HUES48 (cell line): ENCODE measurements at regions not wholly inside any gene's neighbourhood (a gene's known extent, or its start where the extent isn't known, plus 50 kb on each side); places are given as distances from the start of the nearest gene placed in this dataset.
"Not testable (repeated sequence)": the region's sequence is repeated elsewhere in the genome, so short reads cannot be mapped to it uniquely, and the experiment has no call there.

Experiments
- H3K27ac ChIP-seq: one replicate; pipeline ENCODE4 v1.7.0; 2013; ENCODE audit warnings: low read depth, low read length, inconsistent platforms
- H3K27me3 ChIP-seq: 2 replicates; pipeline ENCODE4 v1.6.1; 2013; ENCODE audit warnings: mild to moderate bottlenecking, low read length; ENCODE audit not compliant: control insufficient read depth, insufficient read depth
- H3K36me3 ChIP-seq: 2 replicates; pipeline ENCODE4 v1.6.1; 2013; ENCODE audit warnings: low read length; ENCODE audit not compliant: control insufficient read depth, insufficient read depth
- H3K4me1 ChIP-seq: 2 replicates; pipeline ENCODE4 v1.6.1; 2013; ENCODE audit warnings: mild to moderate bottlenecking, low read length; ENCODE audit not compliant: control insufficient read depth, insufficient read depth
- H3K4me3 ChIP-seq: 2 replicates; pipeline ENCODE4 v1.5.1; 2013; ENCODE audit warnings: mild to moderate bottlenecking, low read depth, low read length
- H3K9ac ChIP-seq: 2 replicates; pipeline ENCODE4 v1.6.1; 2013; ENCODE audit warnings: mild to moderate bottlenecking, low read depth, low read length, moderate library complexity
- H3K9me3 ChIP-seq: 2 replicates; pipeline ENCODE4 v1.6.1; 2013; ENCODE audit warnings: low read length; ENCODE audit not compliant: control insufficient read depth, insufficient read depth

DNA sequence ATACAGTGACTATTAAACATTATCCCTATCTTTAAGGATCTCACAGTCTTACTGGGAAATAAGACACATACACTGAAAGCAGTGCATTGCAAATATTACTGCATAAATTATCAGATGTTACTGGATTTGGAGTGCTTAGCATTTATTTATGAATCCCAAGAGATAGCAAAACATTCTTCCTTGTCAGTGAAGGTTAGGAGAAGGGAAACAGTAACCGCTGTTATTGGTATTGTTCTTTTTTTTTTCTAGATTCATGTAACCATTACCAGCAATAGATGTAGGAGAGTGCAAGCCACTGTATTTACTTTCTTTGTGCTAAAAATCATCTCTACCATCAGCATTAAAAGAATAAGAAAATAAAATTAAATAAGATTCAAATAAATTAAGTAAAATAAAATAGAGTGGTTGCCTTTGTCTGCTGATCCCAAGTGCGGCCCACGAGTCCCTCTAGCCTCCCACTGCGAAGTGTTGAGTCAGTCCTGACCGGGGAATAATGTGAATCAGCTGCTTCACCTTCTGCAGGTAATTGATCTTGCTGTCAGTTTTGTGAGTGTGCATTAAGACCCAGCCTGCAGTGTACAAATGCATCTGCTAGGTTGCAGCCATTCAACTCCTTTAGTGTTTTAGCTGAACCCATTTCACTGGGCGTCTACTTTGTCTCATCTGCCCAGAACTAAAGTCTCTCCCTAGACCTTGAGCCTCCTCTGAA is 1344.9 kb downstream of the GATA3 start:
- Histone ChIP-seq H3K9ac (no peak overlapping the region), H3K36me3 (no peaks in the 10 kb centered on the region), H3K9me3 (no peaks in the 10 kb centered on the region), H3K4me1 (no peaks in the 10 kb centered on the region), H3K4me3 (no peak overlapping the region), H3K27ac (no peak overlapping the region), H3K27me3 (no peaks in the 10 kb centered on the region)

DNA sequence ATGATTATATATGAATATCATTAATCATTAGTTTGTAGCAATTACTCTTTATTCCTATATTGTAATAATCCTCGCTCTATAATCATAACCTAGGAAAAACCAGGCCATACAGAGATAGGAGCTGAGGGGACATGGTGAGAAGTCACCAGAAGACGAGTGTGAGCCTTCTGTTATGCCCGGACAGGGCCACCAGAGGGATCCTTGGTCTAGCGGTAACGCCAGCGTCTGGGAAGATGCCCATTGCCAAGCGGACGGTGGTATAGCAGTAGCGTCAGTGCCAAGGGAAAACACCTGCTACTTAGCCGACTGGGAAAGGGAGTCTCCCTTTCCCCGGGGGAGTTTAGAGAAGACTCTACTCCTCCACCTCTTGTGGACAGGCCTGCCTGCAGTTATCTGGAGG is 1347.6 kb downstream of the GATA3 start:
- H3K4me1 ChIP-seq, H3K27me3 ChIP-seq, H3K9me3 ChIP-seq, H3K4me3 ChIP-seq, H3K36me3 ChIP-seq, H3K27ac ChIP-seq, H3K9ac ChIP-seq: not testable (repeated sequence)

DNA sequence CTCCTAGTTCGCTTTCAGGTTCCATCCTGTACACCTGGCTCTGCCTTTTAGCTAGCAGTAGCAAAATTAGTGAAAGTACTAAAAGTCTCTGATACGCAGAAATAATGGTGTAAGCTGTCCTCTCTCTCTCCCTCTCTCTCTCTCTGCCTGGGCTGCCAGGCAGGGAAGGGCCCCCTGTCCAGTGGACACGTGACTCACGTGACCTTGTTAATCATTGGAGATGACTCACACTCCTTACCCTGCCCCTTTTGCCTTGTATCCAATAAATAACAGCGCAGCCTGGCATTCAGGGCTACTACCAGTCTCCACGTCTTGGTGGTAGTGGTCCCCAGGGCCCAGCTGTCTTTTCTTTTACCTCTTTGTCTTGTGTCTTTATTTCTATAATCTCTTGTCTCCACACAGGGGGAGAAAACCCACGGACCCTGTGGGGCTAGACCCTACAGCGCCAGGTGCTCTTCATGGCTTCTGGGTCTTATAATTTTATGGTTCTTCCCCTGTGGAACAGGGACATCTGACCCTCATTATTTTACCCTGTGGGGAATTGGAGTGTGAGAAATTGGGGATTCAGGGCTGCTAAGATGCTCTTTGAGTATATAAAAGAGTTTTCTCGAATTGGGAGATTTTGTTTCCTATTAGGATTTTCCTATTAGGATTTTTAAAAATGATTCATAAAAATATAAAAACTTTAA is 1348.2 kb downstream of the GATA3 start:
- not testable (repeated sequence) for H3K36me3 ChIP-seq, H3K27ac ChIP-seq, H3K4me1 ChIP-seq, H3K4me3 ChIP-seq, H3K9ac ChIP-seq, H3K27me3 ChIP-seq, H3K9me3 ChIP-seq

DNA sequence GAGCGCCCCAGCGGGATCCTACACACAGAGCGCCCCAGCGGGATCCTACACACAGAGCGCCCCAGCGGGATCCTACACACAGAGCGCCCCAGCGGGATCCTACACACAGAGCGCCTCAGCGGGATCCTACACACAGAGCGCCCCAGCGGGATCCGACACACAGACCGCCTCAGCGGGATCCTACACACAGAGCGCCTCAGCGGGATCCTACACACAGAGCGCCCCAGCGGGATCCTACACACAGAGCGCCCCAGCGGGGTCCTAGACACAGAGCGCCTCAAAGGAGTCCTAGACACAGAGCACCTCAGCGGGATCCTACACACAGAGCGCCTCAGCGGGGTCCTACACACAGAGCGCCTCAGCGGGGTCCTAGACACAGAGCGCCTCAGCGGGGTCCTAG is 1352.7 kb downstream of the GATA3 start:
- H3K4me3 ChIP-seq, H3K4me1 ChIP-seq, H3K9ac ChIP-seq, H3K9me3 ChIP-seq, H3K27ac ChIP-seq, H3K36me3 ChIP-seq, H3K27me3 ChIP-seq: not testable (repeated sequence)

DNA sequence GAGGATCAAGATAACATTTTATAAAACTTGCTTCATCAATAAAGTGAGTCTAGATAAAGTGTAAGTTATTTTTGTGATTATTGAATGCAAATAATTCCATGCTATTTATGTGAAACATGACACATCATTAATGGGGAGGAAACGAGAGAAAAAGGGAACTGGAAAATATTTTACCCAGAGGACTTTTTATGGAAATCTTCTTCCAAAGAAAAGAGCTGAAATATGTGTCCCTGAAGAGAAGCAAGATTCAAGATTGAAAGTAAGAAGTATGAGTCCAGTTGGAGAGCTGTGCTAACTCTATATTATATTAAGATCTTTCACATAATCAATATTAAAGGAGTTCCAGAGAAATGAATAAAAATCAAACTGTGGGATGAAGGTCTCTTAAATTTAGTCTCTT is 1361.8 kb downstream of the GATA3 start:
- Histone ChIP-seq H3K27me3 (no peaks in the 10 kb centered on the region), H3K9me3 (peaks cover 3% of the 10 kb centered on the region), H3K4me3 (no peak overlapping the region), H3K27ac (no peak overlapping the region), H3K36me3 (no peaks in the 10 kb centered on the region), H3K4me1 (no peaks in the 10 kb centered on the region), H3K9ac (no peak overlapping the region)

DNA sequence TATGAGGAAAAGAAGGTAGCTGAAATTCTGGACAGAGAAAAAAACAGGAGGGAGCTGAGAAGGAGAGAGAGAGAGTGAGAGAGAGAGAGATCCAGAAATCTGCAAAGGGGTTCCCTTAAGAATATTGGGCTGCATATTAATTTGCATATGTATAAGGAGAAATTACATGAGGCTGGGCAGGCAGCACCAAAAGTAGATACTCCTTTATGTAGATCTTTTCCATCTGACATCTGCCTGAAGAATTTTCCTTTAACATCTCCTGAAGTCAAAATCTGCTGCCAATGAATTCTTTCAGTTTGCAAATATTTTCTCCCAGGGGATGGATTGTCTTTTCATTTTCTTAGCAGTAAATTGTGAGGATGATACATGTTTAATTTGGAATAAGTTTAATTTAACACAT is 1365.3 kb downstream of the GATA3 start:
- no peaks in the 10 kb centered on the region for H3K27me3 ChIP-seq
- H3K4me1 ChIP-seq, result no peaks in the 10 kb centered on the region
- no peak overlapping the region for H3K4me3 ChIP-seq
- H3K36me3 ChIP-seq, result no peaks in the 10 kb centered on the region
- H3K9me3 ChIP-seq, result peaks cover 14% of the 10 kb centered on the region
- no peak overlapping the region for H3K9ac ChIP-seq
- no peak overlapping the region for H3K27ac ChIP-seq

DNA sequence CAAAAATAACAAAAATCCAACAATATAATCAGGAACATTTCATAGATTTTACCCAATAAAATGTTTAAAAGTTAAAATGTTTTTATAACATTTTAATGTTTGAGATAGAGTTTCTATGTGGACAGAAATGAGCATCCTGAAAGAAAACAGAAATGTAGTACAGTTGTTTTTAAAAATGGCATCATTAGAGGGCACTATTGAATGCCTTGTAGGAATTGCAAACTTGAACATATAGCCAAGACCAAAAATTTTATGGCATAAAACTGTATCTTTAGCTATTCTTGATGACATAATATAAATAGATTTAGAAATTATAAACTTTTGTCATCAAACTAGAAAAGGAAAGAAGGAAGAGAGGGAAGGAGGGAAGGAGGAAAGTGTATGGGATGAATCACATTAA is 1372.7 kb downstream of the GATA3 start:
- H3K9ac ChIP-seq, result no peak overlapping the region
- H3K36me3 ChIP-seq, result no peaks in the 10 kb centered on the region
- no peak overlapping the region for H3K4me3 ChIP-seq
- no peaks in the 10 kb centered on the region for H3K27me3 ChIP-seq
- H3K4me1 ChIP-seq, result no peaks in the 10 kb centered on the region
- H3K9me3 ChIP-seq, result peaks cover 15% of the 10 kb centered on the region
- H3K27ac ChIP-seq, result no peak overlapping the region

DNA sequence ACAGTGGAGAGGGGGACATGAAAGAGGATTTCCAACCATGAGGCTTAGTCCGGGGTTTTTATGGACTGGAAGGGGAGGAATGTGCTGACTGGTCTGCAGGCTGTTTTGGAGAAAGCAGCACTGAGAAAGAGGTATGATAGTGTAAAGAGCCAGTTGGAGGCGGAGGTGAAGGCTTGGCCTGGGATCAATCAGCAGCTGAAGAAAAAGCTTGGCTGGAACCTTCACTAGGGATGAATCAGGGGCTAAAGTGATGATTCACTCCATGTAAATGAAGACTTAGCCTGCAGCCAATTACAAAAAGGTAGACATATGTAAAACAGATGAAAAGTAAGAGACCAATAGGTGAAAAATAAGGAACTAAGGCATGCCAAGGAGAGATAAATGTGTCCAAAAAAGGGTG is 1382.6 kb downstream of the GATA3 start:
- H3K27ac ChIP-seq, result no peak overlapping the region
- H3K9ac ChIP-seq, result no peak overlapping the region
- H3K27me3 ChIP-seq, result no peaks in the 10 kb centered on the region
- H3K36me3 ChIP-seq, result no peaks in the 10 kb centered on the region
- H3K4me3 ChIP-seq, result no peak overlapping the region
- H3K4me1 ChIP-seq, result no peaks in the 10 kb centered on the region
- 0 out of 2 replicates have a peak, but pooled peaks cover 10% of the 10 kb centered on the region for H3K9me3 ChIP-seq

DNA sequence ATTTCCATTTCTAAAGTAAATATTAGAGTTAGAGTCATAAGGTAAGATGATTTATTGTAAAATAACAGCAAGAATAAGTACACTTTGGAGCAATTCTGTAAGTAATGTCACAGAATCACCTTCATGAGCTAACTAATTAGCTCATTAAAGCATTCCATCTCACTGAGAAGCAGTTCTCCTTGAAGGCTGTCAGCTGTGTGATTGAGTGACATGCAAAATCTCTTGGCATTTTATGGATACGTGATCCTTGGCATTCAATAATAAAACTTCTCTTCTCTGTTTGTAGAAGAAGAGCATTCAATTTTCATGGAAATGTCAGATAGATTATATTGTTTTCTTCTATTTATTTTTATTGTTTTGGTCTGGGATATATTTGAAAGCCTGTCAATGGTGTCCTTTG is 1389.3 kb downstream of the GATA3 start:
- Histone ChIP-seq H3K36me3 (no peaks in the 10 kb centered on the region), H3K27me3 (no peaks in the 10 kb centered on the region), H3K4me3 (no peak overlapping the region), H3K9ac (no peak overlapping the region), H3K4me1 (no peaks in the 10 kb centered on the region), H3K9me3 (no peaks in the 10 kb centered on the region), H3K27ac (no peak overlapping the region)

DNA sequence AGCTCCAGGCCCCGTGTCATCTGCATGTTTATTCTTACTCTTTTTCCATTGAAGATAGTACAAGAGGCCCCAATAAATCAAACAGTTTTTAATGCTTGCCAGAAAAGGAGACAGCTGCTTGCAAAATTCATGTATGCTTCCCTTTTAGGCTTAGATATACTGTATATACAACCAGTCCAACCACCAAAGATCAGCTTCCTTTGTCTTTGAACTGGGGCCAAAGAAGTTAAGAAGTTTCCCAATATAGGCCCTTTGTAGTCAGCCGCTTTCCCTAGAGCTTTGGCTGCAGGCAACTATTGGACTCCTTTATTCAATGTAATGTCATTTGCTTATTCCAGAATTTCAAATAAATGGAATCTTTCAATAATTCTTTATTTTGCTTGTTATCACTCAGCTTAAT is 1395.0 kb downstream of the GATA3 start:
- Histone ChIP-seq H3K4me3 (no peak overlapping the region), H3K4me1 (no peaks in the 10 kb centered on the region), H3K36me3 (no peaks in the 10 kb centered on the region), H3K27me3 (no peaks in the 10 kb centered on the region), H3K27ac (no peak overlapping the region), H3K9ac (no peak overlapping the region), H3K9me3 (peaks cover 2% of the 10 kb centered on the region)

DNA sequence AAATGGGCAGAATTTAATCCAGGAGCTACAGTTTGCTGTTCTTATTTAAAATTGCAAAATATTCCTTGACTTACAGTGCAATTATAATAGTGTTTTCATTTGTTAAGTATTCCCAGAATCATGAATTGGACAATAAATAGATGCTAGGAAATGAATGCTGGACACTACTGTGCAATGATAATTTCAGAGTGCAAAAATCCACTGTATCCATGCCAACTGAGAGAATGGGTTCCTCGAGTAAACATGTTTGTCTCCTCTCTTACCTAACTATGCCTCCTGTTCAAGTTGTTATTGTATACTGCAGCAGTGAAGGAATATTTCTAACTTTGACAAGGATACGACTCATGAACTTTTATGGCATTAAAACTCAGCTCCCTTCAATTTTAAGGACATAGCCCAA is 1396.3 kb downstream of the GATA3 start:
- no peaks in the 10 kb centered on the region for H3K4me1 ChIP-seq
- H3K36me3 ChIP-seq, result no peaks in the 10 kb centered on the region
- no peak overlapping the region for H3K9ac ChIP-seq
- no peaks in the 10 kb centered on the region for H3K27me3 ChIP-seq
- no peak overlapping the region for H3K4me3 ChIP-seq
- no peak overlapping the region for H3K27ac ChIP-seq
- H3K9me3 ChIP-seq, result peaks cover 3% of the 10 kb centered on the region
